Keratinocyte (primary cell): ENCODE measurements at regions not wholly inside any gene's neighbourhood (a gene's known extent, or its start where the extent isn't known, plus 50 kb on each side); places are given as distances from the start of the nearest gene placed in this dataset.

Experiments
- CTCF ChIP-seq, 3 experiments: IDR thresholded peaks in 1 of 3; conservative IDR thresholded peaks in 1 of 3; optimal IDR thresholded peaks in 1 of 3; 2 replicates in 2 of 3; 3 replicates in 1 of 3; pipeline versions ENCODE3 to v1.5.1; 2011; ENCODE audit warnings: low read length in 3 of 3, mild to moderate bottlenecking in 3 of 3, moderate library complexity in 2 of 3, control low read depth in 1 of 3, inconsistent platforms in 1 of 3; ENCODE audit not compliant: insufficient read depth in 2 of 3; ENCODE audit errors: extremely low read depth in 1 of 3
- EZH2 ChIP-seq: IDR thresholded peaks from one replicate; pipeline ENCODE4 v1.6.1; 2012; ENCODE audit warnings: inconsistent platforms, mild to moderate bottlenecking, low read length, moderate library complexity

GRCh38 chr4:176565049-176565448, 227.7 kb downstream of the VEGFC start:
- TF ChIP-seq EZH2 (no peak), CTCF (optimal IDR thresholded peaks at IDR 0.05 in 1 of 3, IDR thresholded peaks at IDR 0.05 in 1 of 3, conservative IDR thresholded peaks at IDR 0.05 in 1 of 3; ENCODE audit: extremely low read depth in 1 of 3, insufficient read depth in 2 of 3, low read length in 3 of 3) (no peak)
